ENCODE measurements at regions not wholly inside any gene's neighbourhood (a gene's known extent, or its start where the extent isn't known, plus 50 kb on each side); places are given as distances from the start of the nearest gene placed in this dataset.

GRCh38 chr10:53022611-53023088 is 250.1 kb upstream of the MBL2 start:
- no peak for DNase-seq (ENCODE audit: low spot score)
- POLR2A ChIA-PET (ENCODE audit: low non-redundant PET), result no interaction called here
- no peak overlapping the region for H3K27ac ChIP-seq
- TF ChIP-seq CTCF (conservative IDR thresholded peaks at IDR 0.05; ENCODE audit: low read depth), result no peak
- CTCF ChIA-PET, result no interaction called here

GRCh38 chr10:53013201-53013810 is 240.7 kb upstream of the MBL2 start:
- no peak for DNase-seq (ENCODE audit: low spot score)
- POLR2A ChIA-PET (ENCODE audit: low non-redundant PET), result no interaction called here
- TF ChIP-seq CTCF (conservative IDR thresholded peaks at IDR 0.05; ENCODE audit: low read depth), result no peak
- CTCF ChIA-PET, result interaction anchor here (0.6 kb wide), 1 partner anchor 219 kb away, joined by 3 read pairs; no protein-coding TSS in a partner anchor
- no peak overlapping the region for H3K27ac ChIP-seq

DNA sequence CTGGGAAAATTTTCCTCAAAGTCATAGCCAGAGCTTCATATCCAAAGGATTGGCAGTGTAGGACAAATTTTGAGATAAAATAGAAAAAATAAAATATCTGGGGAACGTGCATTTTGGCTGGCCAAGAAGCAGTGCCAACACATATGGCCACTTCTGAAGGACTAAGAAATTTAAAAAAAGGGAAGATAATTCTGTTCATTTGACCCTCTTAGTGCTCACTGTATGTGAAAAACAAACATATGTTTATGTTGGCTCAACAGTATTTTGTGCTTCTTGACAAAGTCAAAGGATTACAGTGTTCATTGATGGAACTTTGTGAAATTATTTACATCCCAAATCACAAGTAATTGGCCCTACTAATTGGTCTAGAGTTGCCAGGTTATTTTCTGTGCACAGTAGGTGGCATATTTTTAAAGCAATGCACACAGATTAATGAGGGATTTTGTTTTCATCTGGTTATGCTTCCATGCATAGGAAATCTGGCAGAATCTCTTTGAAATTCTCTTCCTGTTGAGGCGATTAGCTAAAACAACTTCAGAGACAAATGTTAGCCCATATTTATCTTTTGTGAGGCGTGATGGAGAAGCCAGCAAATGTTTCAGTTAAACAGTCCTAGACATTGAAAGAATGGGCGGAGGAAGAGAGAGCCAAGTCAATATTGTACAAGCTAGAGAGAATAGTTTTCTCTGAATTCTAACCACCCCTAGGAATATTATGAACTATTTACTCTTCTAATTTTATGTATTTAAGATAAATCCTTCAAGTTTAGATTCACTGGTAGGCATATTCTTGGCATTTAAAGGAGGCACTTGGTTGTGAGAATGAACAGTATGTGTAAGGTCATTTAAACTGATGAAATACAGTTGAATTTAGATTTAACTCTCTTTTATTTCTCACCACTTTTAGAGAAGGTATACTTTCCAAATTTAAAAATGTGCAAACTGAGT is 237.7 kb upstream of the MBL2 start:
- DNase-seq (ENCODE audit: low spot score), result no peak
- CTCF ChIA-PET, result no interaction called here
- POLR2A ChIA-PET (ENCODE audit: low non-redundant PET), result no interaction called here
- no peak for TF ChIP-seq CTCF (conservative IDR thresholded peaks at IDR 0.05; ENCODE audit: low read depth)
- H3K27ac ChIP-seq, result no peak overlapping the region

DNA sequence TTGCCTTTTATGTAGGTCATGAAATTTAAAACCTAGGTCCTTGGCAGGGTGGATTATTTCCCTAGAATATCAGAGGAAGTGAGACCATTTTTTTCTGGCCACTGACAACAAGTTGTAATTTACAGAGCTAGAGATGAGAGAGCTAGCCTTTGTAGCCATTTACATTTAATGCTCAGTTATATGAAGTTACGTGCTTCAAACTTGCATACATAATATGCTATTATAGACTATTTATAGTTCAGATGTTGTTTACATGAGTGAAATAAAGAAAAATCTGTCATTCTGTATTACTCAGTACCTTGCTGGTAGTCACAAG is 234.9 kb upstream of the MBL2 start:
- TF ChIP-seq CTCF (conservative IDR thresholded peaks at IDR 0.05; ENCODE audit: low read depth), result no peak
- ChIA-PET POLR2A (ENCODE audit: low non-redundant PET) (no interaction called here), CTCF (no interaction called here)
- no peak overlapping the region for H3K27ac ChIP-seq
- no peak for DNase-seq (ENCODE audit: low spot score)

DNA sequence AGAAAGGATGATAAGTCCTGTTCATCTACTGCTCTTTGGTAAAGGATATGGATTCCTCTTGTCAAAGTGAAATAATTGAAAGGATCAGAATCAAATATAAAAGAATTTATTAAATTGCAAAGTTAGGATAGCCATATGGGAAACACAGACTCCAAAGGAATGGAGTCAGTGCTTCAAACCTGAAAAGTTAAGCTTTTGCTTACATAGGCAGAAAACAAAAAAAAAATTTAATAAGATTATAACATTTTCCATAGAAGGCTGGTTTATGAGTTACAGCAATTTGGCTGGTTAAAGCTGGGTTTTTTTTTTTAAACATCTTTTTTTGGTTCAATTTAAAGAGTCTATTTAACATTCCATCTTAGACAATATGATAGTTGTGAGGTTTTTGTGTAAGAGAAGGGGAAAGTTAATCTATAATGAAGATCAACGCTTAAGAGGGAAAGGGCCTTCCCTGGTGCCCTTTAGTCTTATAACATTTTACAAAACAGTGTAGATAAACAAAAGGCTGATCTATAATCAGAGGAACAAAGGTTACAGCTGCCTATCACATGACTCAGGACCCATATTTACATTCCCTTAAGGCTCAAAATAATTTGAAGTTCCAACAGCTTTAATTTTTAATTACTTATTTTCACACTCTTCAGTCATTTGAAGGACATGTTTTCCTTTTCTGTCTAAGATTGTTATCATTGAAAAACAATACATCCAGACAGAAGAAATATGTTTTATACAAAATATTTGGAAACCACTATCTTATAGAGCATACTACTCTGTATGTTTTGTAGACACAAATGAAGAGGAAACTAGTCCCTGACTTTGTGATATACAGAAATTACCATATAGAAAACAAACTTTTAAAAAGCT is 234.3 kb upstream of the MBL2 start:
- ChIA-PET POLR2A (ENCODE audit: low non-redundant PET) (no interaction called here), CTCF (interaction anchor here (0.7 kb wide), 1 partner anchor 810 kb away, joined by 3 read pairs; no protein-coding TSS in a partner anchor)
- no peak overlapping the region for H3K27ac ChIP-seq
- no peak for DNase-seq (ENCODE audit: low spot score)
- no peak for TF ChIP-seq CTCF (conservative IDR thresholded peaks at IDR 0.05; ENCODE audit: low read depth)
